Kidney glomerular epithelial cell (primary cell): ENCODE measurements at regions not wholly inside any gene's neighbourhood (a gene's known extent, or its start where the extent isn't known, plus 50 kb on each side); places are given as distances from the start of the nearest gene placed in this dataset.

Experiments used
- DNase-seq: peaks from one replicate; lab custom pipeline; 2025; lab: John Stamatoyannopoulos, UW

DNA sequence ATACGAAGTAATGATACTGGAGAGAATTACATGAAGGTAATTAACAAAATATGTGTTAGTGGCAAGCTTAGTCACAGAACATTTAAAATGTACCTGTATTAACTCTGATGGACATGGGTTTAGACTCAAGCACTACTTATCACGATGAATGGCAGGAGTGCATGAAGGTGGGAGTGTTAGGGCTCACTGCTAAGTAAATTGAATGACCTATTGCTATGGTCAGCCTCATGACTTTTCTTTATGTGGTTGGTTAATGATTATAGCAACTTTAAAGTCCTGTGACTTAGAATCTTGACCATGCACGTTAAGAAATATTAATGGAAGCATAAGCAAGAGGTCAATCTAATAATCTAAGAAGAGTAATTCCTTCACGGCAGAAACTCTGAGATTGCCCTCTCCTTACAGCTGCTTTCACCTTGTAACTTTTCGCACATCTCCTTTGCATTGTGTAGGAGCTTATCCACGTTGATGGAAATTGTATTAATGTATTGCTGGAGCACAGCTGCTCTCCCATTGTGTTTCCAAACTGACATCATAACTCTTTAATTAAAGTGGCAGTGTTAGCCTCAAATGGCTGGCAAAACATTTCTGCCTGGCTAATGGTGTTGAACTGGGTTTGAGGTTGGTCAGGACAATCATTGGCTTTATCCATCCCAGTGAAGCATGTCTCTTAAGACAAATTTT lies 114.5 kb downstream of the RXFP2 start:
- no peak for DNase-seq

DNA sequence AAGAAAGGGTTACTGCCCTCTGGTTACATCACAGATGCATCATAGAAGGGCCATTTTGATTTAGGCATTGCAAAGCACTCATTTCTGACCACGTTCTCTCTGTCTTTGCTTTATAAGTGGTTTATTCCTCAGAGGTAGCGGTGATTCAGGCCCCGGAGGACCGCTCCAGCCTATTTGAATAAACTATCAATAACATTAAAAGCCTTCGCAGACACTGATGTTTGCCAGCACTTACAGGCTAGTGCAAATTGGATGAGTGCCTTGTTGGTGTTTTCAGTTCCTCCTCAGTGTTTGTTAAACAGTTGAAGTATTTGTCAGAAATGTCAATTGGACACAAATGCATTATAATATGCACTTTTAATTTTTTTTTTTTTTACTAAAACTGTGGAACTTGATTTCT lies 120.2 kb downstream of the RXFP2 start:
- DNase-seq = no peak

DNA sequence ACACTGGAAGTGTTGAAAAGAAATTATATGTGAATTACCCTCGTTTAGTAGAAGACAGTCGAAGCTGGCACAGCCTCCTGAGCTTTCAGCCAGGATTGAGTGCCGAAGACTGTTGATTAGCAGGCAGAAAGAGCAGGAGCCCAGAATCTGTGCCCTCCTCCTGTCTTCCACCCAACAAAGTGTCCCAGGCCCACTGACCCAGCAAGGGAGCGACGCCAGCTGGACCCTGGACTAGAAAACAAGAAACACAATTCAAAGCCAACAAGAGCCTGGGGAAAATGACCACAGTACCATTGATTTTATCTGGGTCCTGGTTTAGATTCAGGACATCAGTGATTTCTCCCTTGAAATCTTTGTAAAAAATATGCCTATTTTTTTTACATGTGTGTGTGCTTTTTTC lies 120.7 kb downstream of the RXFP2 start:
- no peak for DNase-seq

DNA sequence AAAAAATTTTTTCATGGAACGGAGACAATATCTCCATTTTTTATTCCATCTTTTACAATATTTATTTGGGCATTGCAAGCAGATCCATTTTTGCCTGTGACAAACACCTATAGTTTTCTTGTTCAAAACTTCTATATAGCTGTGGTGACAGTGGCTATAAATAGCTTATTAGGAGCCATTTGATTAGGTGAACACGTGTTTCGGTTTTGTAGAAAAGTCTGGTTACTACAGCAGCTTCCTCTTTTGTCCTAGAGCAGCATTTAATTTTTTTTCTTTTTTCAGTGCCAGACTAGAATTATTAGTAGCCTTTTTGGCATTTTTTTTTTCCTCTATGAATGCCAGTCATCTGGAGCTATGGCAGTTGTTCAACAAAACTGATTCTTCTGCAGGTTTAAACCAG lies 123.5 kb downstream of the RXFP2 start:
- DNase-seq = no peak

DNA sequence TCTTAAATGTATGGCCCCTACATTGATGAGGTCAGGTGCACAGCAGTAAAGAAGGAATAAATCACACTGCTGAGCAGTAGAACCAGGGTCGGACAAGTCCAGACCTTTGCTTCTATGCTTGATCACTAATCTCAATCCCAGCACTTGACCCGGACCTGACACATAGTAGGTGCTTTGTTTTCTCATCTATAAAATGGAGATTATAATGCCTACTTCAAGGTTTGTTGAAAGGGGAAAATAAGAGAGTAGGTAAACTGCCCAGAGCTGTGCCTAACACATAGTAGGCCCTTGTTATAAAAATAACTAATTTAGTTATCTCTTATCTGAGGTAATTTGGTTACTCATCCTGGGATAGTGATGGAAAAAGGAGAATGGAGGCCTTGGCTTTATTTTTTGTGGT lies 125.0 kb downstream of the RXFP2 start:
- no peak for DNase-seq

DNA sequence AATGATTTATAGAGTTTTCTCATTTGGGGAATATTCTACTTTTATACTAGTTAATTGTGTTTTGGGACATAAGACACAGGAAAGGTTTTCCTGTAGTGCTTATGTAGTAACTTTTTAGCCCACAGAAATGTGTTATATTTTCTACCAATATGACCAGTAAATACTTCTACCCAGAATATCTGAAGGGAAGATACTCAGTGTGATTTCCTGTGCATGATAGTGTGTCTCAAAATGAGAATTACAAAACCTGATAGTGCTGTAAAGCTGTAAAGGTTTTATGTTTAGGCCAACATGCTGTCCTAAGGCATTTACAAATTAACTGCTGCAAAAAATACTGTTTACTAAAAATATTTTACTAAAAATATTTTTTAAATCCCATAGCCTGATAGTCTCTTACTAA lies 126.8 kb downstream of the RXFP2 start:
- DNase-seq = no peak

- DNase-seq = no peak
Measured at GRCh38 chr13:31867709-31868108, 128.4 kb downstream of the RXFP2 start.

DNA sequence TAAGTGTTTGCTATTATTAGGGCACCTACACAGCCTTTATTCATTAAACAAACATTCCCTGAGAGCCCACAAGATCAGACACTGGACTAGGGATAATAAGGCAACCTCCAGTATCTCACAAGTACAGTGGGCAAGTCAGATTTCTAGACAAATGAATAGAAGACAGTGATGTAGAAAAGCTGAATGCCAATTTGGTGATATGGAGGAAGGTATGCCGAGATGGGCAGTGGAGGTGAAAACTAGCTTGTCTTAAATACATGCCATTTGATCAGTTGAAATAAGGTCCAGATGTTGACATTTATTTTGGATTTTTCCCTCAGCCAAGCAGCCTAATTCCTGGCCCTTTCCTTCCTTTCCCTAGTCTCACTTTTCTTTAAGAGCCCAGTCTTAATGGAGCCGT lies 130.3 kb downstream of the RXFP2 start:
- DNase-seq = no peak

DNA sequence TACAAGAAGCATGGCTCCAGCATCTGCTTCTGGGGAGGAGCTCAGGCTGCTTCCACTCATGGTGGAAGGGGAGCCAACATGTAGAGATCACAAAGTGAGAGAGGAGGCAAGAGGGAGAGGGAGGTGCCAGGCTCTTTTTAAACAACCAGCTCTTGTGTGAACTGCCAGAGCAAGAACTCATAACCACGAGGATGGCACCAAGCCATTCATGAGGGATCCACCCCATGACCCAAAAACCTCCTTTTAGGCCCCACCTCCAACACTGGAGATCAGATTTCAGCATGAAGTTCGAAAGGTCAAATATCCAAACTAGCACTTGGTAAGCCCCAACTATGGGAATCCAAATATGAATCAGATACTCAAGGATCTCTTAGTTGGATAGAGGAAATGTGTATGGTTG lies 131.2 kb downstream of the RXFP2 start:
- DNase-seq = no peak

GRCh38 chr13:31873145-31873544 lies 133.8 kb downstream of the RXFP2 start:
- no peak for DNase-seq

- no peak for DNase-seq
Measured at GRCh38 chr13:31875134-31875533, 135.8 kb downstream of the RXFP2 start.

- DNase-seq = no peak
Measured at GRCh38 chr13:31878052-31878451, 138.7 kb downstream of the RXFP2 start.

- DNase-seq = no peak
Measured at GRCh38 chr13:31878495-31878894, 139.2 kb downstream of the RXFP2 start.

- DNase-seq = no peak
Measured at GRCh38 chr13:31878955-31879354, 139.6 kb downstream of the RXFP2 start.

DNA sequence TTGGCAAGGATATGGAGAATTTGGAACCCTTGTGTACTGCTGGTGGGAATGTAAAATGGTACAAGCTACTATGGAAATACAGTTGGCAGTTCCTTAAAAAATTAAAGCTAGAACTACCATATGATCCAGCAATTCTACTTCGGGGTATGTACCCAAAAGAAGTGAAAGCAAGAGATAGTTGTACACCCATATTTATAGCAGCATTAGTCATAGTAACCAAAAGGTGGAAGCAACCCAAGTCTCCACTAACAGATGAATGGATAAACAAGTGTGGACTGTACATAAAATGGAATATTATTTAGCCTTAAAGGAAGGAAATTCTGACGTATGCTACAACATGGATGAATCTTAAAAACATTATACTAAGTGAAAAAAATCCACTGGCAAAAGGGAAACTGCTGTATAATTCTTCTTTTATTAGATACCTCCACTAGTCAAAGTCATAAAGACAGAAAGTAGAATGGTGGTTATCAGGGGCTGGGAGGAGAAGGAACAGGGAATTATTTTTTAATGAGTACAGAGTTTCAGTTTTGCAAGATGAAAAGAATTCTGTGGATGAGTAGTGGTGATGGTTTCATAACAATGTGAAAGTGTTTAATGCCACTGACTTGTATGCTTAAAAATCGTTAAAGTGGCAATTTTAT lies 141.6 kb downstream of the RXFP2 start:
- no peak for DNase-seq

DNA sequence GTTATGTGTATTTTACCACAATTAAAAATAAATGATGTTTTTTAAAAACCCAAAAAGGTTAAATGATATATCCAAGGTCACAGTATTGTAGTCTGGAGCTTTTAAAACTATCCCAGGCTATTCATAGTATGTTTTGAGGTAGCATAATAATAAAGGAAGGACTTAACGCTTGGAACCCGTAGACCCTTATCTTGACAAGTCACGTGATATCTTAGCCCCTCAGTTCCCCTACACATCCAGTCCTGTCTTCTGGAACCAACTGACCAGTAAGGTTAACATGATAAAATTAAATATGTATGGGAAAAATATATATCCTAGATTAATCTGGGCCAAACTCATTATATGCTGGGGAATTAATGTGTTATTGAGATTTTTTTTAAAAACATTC lies 142.2 kb downstream of the RXFP2 start:
- no peak for DNase-seq

- DNase-seq = no peak
Measured at GRCh38 chr13:31882794-31883193, 143.5 kb downstream of the RXFP2 start.

- DNase-seq = no peak
Measured at GRCh38 chr13:31884556-31884955, 145.2 kb downstream of the RXFP2 start.

GRCh38 chr13:31885994-31886393 lies 145.6 kb upstream of the FRY start:
- DNase-seq = no peak

DNA sequence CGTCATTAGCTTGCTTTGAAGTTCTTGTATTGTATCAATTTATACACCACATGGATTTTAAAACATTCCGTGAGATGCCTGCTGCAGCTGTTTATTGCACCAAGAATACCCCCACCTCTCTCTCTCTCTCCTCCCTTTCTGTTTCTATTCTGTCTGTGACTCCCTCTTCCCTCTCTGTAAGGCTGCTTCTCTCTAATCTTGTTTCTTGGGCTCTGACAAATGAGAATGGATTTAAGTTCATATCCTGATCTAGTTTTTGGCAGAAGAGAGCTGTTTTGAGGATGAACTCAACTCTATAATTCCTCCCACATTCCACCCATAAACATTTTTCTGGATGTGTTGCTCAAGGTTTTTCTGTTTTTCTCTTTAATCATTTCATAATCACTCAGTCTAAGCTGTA lies 144.3 kb upstream of the FRY start:
- no peak for DNase-seq

DNA sequence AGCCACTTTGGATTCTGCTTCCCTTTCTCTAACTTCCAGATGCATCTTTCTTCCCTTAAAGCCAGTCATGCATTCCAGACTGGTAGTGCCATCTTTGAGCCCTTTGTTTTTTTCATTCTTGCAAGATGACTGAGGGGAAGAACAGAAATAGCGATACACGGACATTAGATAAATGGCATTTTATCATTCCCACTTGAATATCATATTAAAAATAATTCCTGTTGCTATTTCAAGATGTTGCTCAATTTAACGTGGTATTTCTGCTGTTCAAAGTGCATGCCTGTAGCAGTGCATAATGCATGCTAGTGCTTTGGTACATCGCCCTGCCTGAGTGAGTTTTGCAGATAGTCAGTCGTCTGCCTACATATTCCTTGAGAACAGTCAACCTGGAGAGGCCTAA lies 140.6 kb upstream of the FRY start:
- no peak for DNase-seq

DNA sequence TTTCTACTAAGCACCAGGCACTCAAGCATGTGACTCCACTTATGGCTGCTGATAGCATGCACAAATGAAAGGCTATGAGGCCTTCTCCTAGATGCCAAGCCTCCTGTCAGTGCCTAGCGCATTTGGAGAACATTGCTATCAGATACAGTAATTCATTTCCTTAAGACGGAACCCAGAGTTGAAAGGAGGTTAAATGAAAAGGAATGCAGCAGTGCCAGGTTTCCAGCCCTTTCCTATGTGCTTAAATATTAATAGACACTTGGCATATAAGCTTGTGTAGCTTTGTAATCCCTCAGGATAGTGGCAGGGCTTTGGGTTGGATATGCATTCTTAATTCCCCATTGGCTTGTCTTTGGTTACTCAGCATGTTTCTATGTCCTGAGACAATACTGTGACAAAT lies 140.1 kb upstream of the FRY start:
- DNase-seq = peak; percentile 40

DNA sequence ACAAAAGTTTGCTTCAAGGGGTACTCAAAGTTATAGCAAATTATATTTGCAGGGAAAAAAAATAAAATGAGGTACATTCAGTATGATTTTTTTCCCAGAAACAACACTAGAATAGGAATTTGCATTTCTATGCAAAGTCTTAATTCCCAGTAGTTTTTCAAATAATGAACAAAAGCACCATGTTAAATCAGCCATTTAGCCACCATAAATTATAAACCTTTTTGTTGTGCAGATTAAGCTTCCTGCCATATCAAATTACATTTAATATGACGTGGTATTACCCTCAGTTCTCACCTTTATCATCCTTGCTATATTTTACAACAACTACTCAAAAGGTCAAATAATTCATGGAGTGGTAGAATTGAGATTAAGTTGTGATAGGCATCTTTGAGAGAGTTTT lies 136.6 kb upstream of the FRY start:
- DNase-seq = no peak

DNA sequence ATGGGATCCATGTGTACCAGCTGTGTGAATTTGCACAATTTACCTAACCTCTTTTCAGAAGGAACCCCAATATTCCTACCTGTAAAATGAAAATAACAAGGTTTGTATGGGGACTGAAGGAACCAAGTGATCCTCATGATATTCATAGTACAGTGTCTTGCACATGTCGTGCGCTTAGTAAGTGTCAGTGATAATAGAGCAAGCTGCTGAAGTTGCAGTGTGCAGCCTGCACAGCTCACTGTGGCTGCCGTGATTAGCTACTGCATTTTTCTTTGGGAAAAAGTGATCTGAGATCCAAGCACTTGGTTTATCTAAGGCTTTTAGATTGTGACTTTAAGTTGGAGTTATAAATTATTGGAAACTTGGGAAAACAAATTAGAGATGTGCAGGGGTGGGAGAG lies 135.9 kb upstream of the FRY start:
- no peak for DNase-seq
